Activated CD4-positive, alpha-beta T cell treated with anti-CD3 and anti-CD28 coated beads, Interleukin-2, amount 50 U/mL, for 48 hours (primary cell): ENCODE measurements at regions not wholly inside any gene's neighbourhood (a gene's known extent, or its start where the extent isn't known, plus 50 kb on each side); places are given as distances from the start of the nearest gene placed in this dataset.
"Not testable (repeated sequence)": the region's sequence is repeated elsewhere in the genome, so short reads cannot be mapped to it uniquely, and the experiment has no call there.

Experiments used
- DNase-seq, 2 experiments: peaks; one replicate each; pipeline ENCODE4 v3.0.0-alpha.2; 2020

DNA sequence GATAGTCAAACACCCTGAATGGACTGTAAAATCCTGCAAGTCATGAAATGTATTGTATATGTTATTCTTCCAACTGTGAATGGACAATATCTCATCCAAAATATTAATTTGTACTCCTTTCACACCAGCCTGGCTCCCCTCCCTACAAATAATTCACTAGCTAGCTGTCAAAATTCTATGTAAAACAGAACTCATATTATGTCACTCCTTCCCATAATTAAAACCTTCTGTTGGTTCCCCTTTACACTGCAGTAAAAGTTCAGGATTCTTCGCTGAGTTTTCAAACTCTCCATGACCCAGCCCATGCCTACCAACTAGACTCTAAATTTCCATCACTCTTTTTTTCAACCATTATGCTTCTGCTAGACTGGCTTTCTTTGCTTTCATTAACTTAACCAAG, 857.1 kb downstream of the TAF11L14 start:
- no peak for DNase-seq

DNA sequence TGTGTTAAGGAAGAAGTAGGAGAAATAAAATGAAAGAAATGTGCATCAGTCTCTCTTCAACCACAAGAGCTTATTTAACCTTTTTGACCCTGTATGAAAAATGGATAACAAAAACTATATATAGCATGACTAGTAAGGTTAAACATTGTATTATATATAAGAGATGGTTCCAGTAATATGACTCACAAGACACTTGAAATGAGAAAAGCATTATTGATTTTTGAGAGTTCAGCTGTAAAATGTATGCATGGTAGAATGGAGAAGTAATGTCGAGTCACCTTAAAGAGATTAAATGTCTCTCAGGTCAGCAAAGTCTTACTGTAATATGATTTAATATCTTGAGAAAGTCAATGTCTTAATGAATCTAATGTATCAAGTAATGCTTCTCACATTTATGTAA, 860.9 kb downstream of the TAF11L14 start:
- no peak for DNase-seq

DNA sequence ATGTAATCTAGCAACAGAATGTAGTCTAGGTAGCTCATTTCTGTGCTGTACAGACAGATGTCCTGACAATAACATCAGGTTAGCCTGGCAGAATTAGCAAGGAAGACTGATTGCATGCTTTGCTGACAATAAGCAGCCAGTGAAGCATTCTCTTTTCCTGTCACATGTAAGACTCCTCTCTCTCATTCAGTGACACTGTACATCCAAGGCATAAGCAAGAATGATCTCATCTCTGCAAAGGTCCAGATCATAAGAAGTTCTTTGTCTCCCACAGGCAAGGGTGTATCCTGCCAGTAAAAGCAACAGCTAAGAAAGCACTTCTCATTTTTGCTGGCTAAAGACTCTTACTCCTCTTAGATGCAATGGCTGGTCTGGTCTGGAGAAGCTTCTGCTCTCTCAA, 861.8 kb downstream of the TAF11L14 start:
- DNase-seq: no peak

DNA sequence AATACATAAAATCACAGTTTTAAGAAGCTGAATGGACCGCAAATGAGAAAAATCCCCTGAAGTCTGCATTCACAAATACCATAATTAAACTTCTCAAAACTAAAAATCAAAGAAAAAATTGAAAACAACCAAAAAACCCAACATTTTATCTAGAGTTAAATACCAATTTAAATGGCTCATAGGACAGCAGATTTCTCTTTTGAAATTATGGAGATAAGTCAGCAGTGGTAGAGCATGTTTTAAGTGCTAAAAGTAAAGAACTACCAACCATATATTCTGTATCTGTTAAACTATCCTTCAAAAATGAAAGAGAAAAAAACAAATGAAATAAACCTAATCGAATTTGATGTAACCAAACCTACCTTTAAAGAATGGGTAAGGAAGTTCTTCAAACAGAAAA, 862.8 kb downstream of the TAF11L14 start:
- no peak for DNase-seq

DNA sequence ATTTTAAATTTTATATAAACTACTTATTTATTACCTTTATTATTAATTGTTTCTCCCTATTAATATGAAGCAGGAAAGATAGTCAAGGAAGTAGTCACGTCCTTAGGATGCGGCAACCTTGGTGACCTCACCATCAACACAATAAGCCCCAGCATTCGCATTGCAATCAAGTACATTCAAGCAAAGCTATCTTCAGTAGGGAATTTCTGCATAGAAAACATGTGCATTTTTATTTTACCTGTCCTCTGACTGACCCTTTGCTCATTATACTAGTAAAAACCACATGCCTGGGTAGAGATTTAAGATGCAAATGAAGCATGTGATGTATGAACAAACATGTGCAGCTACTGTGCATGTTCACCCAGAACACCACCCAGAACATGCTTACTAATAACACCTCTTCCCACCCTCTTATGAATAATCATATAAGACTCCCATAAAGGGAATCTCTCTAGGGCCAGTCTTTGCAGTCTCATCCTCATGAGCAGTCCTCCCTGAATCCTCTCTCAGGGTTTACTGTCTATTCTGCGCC, 869.6 kb downstream of the TAF11L14 start:
- no peak for DNase-seq

DNA sequence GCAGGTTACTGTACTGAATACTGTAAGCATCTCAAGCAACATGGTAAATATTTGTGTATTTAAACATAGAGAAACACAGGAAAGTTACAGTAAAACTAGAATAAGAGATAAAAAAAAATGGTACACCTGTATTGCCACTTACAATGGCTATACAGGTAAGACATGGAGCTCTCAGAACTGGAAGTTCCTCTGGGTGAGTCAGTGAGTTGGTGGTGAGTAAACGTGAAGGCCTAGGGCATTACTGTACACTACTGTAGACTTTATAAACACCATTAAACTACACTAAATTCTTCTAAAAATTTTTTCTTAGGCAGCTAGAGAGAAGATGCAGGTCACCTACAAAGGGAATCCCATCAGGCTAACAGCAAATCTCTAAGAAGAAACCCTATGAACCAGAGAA, 872.9 kb downstream of the TAF11L14 start:
- DNase-seq: no peak

DNA sequence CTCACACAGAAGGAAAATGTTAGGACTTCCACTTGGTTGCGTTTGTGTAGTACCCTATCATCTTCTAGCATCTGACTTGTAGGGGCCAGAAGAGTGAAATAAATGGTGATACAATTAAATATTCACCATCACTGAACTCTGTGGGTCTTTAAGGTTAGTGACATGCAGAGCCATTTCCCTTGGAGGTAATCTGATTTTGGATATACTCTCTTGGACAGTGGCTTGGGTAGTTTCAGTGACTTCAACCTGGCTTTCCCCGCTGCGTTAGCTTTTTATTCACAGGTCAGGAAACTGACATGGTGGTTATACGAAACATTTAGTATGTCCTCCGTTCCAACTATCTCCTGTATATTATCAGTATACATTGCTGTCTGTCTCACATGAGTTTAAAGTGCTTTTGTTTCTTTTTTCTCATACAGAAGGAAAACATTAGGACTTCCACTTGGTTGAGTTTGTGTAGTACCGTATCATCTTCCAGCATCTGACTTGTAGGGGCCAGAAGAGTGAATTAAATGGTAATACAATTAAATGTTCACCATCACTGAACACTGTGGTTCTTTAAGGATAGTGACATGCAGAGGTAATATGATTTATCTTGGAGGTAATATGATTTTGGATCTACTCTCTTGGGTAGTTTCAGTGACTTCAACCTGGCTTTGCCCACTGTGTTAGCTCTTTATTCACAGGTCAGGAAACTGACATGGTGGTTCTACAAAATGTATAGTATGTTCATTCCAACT, 883.6 kb downstream of the TAF11L14 start:
- no peak for DNase-seq

DNA sequence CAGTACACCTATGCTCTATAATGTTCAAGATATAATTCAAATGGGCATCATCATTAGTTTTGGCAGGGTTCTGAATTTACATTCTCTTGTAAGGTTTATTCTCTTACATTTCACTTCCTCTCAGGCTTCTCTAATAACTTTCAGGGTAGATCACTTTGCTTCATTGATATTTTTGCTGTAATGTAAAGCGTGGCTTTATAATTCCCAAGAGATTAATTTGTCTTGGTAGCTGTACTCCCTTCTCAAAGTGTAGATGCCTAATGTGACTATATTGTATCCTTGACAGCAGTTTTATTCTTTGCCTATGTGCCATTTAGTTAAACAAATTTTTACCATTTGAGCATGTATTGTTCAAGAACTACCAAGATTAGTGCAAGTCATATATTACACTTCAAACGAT, 889.1 kb downstream of the TAF11L14 start:
- DNase-seq: no peak

DNA sequence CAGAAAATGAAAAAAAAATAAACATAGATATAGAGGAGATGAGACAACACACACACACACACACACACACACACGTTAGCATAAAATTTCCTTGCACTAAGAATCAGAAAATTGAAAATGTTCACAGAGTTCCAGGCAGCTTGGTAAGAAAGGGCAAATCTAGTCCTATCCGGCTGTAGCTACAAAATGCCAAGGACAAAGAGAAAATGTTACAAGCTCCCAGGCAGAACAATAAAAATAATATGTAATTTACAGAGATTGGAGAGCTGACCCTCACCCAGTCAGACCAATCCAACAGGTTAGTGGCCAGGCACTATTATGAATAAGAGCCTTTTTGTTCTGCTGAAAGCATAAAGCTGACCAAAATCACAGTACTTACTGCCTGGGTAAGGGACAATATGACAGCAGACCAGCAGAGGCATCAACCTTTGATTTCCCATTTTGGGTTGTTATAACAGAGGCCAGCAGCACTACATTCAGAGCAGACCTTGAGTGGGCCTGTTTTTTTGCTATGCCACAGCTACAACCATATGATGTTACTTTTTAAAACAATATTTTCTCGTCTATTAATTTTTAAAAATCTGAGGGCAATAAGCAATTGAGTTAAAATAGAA, 892.6 kb downstream of the TAF11L14 start:
- DNase-seq: no peak

DNA sequence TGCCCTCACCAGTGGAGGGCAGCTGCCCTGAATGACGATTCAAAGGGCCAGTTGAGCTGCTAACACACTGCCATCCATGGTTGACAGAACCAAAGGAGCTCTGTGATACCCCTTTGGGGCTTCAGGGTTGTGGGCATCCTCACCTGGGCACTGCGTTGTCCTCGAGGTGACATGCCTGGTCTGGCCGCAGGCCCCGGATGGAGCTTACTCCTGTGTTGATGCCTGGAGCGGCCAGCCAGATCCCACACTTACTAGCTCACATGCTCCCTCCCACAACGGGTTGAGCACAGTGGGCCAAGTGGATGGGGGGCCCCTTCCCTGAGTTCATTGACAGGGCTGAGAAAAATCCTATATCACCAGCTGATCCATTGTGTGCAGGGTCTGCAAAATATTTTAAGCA, 898.9 kb downstream of the TAF11L14 start:
- no peak for DNase-seq

DNA sequence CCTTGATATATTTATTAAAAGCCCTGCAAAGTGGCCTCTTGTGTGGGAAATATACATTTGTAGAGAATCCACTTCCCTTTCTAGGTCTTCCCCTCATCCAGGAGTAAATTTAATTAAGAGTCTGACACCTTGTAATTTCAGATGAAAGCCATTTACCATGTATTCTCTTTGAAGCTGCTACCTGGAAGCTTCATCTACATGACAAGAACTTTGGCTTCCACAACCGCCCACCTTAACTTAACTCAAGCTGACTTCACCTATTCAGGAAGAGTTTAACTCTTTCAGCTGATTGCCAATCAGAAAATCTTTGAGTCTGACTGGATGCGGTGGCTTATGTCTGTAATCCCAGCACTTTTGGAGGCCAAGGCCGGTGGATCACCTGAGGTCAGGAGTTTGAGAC, 899.9 kb downstream of the TAF11L14 start:
- DNase-seq: no peak

DNA sequence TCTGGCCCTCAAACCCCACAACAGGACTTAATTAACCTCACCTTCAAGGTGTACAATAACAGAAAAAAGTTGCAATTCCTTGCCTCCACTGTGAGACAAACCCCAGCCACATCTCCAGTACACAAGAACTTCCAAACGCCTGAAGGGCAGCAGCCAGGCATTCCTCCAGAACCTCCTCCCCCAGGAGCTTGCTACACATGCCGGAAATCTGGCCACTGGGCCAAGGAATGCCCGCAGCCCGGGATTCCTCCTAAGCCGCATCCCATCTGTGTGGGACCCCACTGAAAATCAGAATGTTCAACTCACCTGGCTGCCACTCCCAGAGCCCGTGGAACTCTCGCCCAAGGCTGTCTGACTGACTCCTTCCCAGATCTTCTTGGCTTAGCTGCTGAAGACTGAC, 901.5 kb downstream of the TAF11L14 start:
- not testable (repeated sequence) for DNase-seq

DNA sequence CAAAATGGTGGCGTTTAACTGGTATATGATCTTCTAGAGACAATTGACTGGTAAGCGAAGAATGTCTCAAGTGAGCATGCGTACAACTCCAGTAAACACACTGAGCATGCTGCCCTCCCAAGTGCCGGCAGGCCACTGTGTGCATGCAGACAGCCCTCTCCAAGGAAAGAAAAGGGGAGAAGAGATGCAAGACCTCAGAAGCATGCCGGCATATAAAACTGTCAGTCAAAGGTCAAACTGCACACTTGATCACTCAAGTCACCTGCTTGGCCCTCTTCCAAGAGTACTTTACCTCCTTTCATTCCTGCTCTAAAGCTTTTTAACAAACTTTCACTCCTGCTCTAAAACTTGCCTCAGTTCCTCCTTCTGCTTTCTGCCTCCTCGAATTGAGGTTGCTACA, 910.2 kb downstream of the TAF11L14 start:
- no peak for DNase-seq

DNA sequence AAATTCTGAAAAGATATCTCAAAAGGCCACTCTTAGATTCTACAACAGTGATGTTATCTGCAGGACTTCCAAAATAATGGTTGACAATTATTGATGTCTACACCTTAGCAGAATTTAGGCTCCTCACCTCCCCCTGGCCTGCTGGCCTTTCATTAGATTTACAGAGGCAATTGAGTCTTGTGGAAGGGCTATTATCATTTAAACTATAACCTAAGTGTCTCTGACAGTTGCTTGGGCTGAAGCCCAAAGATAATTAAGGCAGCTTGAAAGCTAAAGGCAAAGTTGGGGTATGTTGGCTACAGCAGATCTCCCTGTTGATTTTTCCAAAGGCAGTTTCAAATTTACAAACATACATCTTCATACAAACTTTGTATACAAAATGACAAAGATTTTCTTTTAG, 912.3 kb downstream of the TAF11L14 start:
- DNase-seq: no peak

DNA sequence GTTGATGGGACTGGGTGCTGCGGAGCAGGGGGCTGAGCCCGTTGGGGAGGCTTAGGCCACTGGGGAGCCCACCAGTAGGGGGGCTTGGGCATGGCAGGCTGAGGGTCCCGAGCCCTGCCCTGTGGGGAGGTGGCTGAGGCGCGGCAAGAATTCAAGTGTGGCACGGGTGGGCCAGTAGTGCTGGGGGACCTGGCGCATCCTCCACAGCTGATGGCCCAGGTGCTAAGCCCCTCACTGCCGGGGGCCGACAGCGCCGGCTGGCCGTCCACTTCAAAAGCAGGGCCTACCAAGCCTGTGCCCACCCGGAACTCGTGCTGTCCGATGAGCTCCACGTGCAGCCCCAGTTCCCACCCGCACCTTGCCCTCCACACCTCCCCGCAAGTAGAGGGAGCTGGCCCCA, 917.5 kb downstream of the TAF11L14 start:
- no peak for DNase-seq

DNA sequence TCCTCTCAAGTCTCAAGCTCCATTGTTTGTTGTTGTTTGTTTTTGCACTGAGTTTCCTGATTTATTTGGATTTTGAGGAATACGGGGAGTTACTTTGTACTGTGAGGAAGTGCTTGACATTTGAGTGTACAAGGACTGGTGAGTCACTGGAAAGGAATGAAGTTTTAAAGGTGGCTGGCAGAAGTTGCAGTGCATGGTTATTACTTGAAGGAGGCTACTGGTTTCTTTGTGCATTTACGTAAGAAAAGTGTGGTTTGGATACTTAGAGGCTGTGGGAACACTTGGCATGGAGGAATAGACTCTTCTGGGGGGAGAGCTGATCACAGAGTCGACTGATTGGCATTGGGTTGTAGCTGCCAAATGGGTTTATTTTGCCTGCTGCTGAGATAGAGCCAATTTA, 919.0 kb downstream of the TAF11L14 start:
- DNase-seq: no peak

DNA sequence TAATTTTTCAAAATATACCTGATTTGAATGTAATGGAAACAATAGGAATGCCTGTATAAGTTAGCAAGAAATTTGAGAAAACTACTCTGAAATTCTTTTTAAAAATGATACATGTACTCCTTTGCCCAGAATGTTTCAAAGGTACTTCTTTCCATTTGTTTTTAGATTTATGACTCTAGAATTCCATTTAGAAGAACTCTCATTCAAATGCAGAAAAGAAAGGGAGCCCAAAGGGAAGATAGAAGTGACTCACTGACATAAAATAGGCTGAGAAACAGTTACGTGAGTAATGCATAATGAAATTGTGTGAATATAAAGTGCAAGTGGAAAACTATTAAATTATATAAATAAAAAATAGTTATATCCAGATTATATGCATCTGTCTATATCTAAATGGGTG, 926.3 kb downstream of the TAF11L14 start:
- no peak for DNase-seq

DNA sequence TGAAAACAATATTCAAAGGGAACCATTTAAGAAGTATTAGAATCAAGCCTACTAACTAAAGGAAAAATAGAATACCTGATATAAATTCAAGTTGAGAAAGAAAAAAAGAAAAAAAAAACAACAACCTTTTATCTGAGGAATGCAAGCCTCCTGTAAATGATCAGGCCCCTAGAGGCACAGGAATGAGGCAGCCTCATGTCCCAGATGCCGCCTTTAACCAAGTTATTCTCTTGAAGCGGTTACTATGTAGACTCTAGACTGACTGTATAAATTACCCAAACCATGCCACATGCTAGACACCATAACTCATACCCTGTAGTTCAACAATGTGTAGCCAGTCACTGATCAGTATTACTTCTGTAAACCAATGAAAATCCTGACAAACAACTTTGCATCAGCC, 929.6 kb downstream of the TAF11L14 start:
- no peak for DNase-seq

DNA sequence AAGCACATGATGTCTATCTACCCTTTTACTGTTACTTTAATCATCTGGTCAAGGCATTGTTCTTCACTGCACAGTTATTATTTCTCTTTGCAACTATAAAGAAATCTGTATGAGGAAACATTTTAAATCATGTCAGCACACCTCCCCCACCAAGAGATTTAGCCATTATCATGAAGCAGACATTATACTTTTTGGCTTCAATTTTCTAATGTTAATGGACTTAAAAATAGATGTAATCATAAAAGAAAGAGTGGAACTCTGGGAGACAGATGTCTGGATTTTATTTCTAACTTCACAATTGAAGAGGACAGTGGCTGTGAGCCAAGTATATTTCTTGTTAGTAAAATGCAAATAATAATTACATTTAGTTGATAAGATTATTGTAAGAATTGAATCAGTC, 932.4 kb downstream of the TAF11L14 start:
- DNase-seq: no peak

DNA sequence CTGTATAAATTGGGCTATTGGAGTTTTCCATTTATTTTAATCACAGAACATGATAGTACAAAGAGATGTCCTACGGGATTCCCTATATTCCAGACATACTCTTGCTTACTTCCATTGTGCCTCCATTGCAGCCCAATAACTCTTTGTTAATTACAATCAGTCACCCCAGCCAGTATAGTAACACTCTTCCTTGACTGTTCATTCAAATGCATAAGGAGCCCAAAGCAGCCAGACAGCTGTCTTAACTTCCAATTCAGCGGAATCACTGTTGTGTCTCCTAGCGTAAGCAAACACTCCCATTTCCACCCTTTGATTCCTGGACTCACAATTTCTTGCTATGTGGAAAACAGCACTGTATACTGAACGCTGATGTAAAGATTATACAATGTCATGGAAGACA, 942.3 kb downstream of the TAF11L14 start:
- no peak for DNase-seq

DNA sequence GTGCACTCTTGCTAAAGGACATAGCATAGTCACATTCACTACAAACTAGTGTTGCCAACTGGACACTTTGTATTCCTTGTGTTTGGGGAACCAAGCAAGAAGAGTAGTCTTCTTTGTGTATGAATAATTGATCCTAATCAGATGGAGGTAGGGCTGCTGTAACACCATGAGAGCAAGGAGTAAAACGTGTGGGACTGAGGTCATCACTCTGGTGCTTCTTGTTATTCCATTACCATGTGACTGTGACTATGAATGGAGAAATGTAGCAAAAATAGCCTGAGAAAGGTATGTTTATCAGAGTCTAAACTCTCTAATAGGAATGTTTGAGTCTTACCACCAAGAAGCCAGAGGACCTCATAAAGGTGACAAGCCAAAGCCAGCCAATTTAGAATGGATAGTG, 966.9 kb downstream of the TAF11L14 start:
- no peak for DNase-seq

DNA sequence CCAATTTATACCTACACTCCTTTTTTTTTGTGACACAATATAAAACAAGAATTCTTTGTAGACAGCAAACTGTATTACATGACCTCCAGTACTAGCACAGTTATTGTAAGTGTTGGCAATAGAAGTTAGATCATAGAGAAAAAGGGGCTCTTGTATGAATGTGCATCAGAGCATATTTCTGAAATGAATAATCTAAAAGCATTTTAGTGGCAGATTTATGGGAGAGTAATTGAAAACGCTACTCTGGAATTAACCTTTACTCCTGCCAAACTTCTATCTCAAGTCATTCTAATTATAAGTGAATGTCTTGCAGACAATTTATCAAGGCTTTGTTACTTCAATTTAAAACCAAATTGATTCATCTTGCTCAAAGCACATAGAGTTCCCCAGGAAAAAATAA, 968.1 kb downstream of the TAF11L14 start:
- no peak for DNase-seq

DNA sequence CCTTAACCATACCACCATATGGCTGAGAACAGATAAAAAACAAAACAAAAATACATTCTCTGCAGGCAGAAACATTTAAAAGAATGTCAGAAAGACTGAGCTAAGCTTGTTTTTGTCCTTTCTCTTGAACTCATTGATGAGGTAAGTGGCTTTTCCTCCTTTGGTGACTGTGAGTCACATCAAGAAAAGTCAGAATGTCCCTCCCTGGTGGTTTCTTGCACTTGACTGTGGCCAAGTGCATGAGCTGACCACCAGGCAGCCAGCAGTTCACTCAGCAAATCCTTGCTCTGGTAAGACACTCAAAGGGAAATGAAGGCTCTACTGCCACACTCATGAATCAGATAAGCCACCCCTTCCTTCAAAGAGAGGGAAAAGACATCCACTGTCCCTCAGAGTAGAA, 970.9 kb downstream of the TAF11L14 start:
- no peak for DNase-seq

DNA sequence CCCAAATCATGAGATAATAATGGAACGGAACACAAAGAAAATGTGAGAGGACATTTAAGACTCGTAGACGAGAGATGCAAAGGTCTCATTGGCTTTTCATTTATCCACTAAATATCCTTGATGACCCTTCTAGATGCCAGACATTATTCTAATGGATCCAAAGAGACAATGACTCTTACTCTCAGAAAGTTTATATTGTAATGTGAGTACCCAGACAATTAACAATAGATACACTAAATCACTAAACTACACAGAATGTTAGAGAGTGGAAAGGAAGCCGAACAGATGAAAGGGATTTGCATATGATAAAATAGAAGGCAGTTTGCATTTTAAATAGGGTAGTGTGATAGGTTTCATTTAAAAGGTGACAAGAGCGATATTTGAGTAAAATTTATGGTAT, 973.3 kb downstream of the TAF11L14 start:
- DNase-seq: no peak

DNA sequence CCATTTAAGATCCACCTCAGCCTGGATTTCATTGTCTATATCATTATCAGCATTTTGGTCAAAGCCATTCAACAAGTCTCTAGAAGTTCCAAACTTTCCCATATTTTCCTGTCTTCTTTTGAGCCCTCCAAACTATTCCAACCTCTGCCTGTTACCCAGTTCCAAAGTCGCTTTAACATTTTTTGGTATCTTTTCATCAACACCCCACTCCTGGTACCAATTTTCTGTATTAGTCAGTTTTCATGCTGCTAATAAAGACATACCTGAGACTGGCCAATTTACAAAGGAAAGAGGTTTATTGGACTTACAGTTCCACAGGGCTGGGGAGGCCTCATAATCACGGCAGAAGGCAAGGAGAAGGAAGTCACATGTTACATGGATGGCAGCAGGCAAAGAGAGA, 982.9 kb downstream of the TAF11L14 start:
- not testable (repeated sequence) for DNase-seq
